Ectodermal cell (in vitro differentiated cells): ENCODE measurements at regions not wholly inside any gene's neighbourhood (a gene's known extent, or its start where the extent isn't known, plus 50 kb on each side); places are given as distances from the start of the nearest gene placed in this dataset.
A peak's percentile ranks its signal among the peaks of the same experiment; 100 is the strongest.

Experiments
- H3K27ac ChIP-seq: 2 replicates; pipeline ENCODE4 v1.7.0; 2013; ENCODE audit warnings: mild to moderate bottlenecking, low read depth, low read length; ENCODE audit not compliant: insufficient read depth, poor library complexity, severe bottlenecking
- H3K27me3 ChIP-seq: 2 replicates; pipeline ENCODE4 v1.7.0; 2013; ENCODE audit warnings: mild to moderate bottlenecking, low read length; ENCODE audit not compliant: insufficient read depth, control insufficient read depth, poor library complexity, severe bottlenecking
- H3K36me3 ChIP-seq: one replicate; pipeline ENCODE4 v1.7.0; 2013; ENCODE audit warnings: low read length; ENCODE audit not compliant: control insufficient read depth, insufficient read depth
- H3K4me1 ChIP-seq: one replicate; pipeline ENCODE4 v1.7.0; 2013; ENCODE audit warnings: low read length; ENCODE audit not compliant: control insufficient read depth, insufficient read depth
- H3K4me3 ChIP-seq: 2 replicates; pipeline ENCODE4 v1.7.0; 2013; ENCODE audit warnings: low read depth, low read length, control low read depth; ENCODE audit not compliant: insufficient read depth
- H3K9me3 ChIP-seq: 2 replicates; pipeline ENCODE4 v1.7.0; 2013; ENCODE audit warnings: mild to moderate bottlenecking, low read length, moderate library complexity; ENCODE audit not compliant: control insufficient read depth
- WGBS, 2 experiments: methylation state at CpG; one replicate each; pipeline ENCODE4 v1.1.7; 2013; ENCODE audit warnings: missing lambda C conversion rate in 2 of 2; 5-methylcytosine and 5-hydroxymethylcytosine counted together

DNA sequence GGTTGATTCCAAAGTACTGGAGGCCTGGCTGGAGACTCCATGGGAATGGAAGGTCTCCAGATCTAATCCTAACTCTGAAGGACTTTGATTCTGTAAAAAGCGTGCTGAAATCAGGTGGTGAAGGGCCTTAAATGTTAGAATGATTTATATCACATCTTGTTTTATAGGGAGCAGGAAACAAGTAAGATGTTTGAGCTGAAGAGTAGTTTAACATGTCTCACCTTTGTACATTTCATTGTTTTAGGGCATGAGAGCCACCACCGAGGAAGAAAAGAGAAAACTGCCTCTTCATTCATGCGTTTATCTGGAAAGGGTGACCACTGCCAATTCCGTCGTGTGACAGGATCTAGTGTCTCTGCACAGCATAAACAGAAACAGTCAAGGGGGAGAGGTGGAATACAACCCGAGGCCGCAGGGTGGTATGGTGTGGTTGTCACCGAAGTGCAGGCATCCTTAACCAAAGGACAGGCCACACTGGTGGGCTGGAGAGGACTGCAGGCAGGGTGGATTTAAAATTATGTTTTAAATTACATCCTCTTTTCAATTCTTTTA lies 445.3 kb downstream of the SLC4A3 start:
- peaks cover 10% of the 10 kb centered on the region for H3K4me1 ChIP-seq
- WGBS, 2 experiments: 90 to 93% methylated on average over 8 of the region's 8 CpGs
- no peaks in the 10 kb centered on the region for H3K36me3 ChIP-seq
- no peaks in the 10 kb centered on the region for H3K9me3 ChIP-seq
- H3K4me3 ChIP-seq: no peak overlapping the region
- no peaks in the 10 kb centered on the region for H3K27me3 ChIP-seq
- no peak overlapping the region for H3K27ac ChIP-seq

DNA sequence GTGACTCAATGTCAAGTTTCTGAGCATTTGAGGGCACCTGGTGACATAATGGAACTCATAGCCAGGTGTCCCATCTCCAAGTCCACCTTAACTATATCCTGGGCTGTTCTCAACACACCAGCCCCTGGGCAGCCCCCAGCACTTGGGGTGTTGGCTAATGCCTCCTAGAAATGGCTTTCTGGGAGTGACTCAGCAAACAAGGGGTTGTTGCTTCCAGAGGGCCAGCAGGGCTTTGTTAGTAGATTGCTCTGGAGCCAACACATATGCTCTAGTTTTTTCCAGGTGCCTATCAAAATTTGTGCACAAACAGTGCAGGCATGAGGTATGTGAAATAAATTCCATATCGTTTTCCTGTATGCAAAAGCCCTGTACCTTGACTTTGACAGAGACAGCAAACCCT lies 448.4 kb downstream of the SLC4A3 start:
- H3K9me3 ChIP-seq: no peaks in the 10 kb centered on the region
- H3K36me3 ChIP-seq: no peaks in the 10 kb centered on the region
- 81 to 94% methylated on average over 1 of the region's 1 CpG for WGBS, 2 experiments
- no peaks in the 10 kb centered on the region for H3K27me3 ChIP-seq
- peaks cover 17% of the 10 kb centered on the region for H3K4me1 ChIP-seq
- no peak overlapping the region for H3K27ac ChIP-seq
- H3K4me3 ChIP-seq: no peak overlapping the region

DNA sequence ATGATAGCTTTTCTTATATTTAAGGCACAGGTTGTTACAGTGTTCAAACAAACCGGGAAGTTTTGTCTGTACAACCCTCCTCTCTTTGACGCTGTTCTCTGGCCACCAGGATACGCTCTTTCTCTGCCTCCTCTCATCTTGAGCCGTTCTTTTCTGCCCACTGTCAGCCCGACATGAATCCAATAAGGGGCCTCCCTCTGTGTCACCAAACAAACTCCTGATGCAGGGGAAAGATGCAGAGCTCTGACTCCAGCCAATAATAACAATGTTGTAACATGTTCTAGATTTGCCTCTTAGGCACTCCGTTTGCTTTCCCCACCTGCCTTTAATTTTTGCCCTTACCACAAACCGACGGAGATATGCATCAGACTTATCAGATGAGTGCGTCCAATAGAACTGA lies 449.3 kb downstream of the SLC4A3 start:
- Histone ChIP-seq H3K9me3 (no peaks in the 10 kb centered on the region), H3K36me3 (no peaks in the 10 kb centered on the region), H3K4me3 (no peak overlapping the region), H3K27me3 (no peaks in the 10 kb centered on the region), H3K4me1 (peaks cover 24% of the 10 kb centered on the region), H3K27ac (peak overlapping the region; percentile 54)
- 53 to 56% methylated on average over 9 of the region's 9 CpGs for WGBS, 2 experiments

DNA sequence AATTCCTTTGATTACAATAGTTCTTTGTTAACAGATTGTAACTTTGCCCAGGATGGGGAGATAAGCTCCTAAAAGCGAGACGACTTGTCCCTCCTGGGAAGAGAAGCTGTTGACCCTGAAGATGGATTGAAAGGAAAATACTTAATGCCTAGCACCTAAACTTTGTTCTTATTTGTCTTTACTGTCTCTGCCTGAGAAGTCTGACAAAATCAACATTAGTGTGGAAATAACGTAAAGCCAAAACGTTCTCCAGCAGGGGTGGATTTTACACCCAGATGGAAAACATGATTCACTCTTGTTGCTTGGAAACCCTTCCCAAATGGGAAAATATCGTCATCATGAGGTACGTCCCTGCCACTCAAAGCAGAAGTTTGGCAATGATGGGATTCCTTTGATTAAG lies 450.1 kb downstream of the SLC4A3 start:
- Histone ChIP-seq H3K4me1 (peaks cover 25% of the 10 kb centered on the region), H3K27ac (no peak overlapping the region), H3K27me3 (no peaks in the 10 kb centered on the region), H3K36me3 (no peaks in the 10 kb centered on the region), H3K9me3 (no peaks in the 10 kb centered on the region), H3K4me3 (no peak overlapping the region)
- WGBS, 2 experiments: 39 to 41% methylated on average over 6 of the region's 6 CpGs

DNA sequence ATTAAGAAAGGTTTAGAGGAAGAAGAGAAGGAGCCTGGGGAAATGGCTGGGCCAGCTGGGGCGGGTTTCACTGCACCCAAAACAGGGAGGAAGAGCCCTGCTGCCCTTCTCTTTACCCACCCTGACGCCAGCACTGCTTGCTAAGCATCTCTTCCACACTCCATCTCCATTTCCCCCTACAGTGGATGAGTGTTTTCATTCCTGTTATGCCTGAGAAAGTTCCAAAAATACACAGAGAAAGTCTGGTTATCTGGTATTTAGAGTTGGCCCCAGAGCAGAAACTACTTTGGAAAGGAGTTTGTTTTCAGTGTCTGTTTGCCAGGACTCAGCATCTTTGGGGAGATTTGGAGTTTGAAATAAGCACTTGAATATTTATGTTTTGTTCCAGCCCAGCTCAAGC lies 451.0 kb downstream of the SLC4A3 start:
- Histone ChIP-seq H3K27me3 (no peaks in the 10 kb centered on the region), H3K36me3 (no peaks in the 10 kb centered on the region), H3K4me1 (peaks cover 25% of the 10 kb centered on the region), H3K9me3 (no peaks in the 10 kb centered on the region), H3K27ac (no peak overlapping the region), H3K4me3 (no peak overlapping the region)
- 100% methylated on average over 2 of the region's 2 CpGs for WGBS, 2 experiments

DNA sequence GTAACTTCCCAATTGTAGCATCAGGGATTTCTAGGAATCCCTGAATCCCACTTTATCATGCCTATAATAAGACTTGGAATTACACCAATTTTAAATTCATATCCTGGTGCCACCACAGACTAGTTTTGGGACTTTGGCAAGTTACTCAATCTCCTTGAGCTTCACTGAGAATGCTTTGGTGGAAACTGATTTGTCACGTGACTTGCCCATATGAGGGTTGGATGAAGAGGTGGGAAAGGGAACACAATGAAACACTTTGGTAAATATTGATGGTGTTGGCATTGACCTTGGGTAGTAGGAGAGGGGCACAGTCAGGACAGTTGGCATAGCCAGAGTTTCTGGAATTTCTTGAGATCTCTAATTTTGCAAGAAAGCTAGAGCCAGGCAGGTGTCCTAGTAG lies 452.2 kb downstream of the SLC4A3 start:
- Histone ChIP-seq H3K36me3 (no peaks in the 10 kb centered on the region), H3K4me3 (no peak overlapping the region), H3K9me3 (no peaks in the 10 kb centered on the region), H3K27ac (no peak overlapping the region), H3K4me1 (peaks cover 25% of the 10 kb centered on the region), H3K27me3 (no peaks in the 10 kb centered on the region)
- WGBS, 2 experiments: 94% methylated on average over 1 of the region's 1 CpG

DNA sequence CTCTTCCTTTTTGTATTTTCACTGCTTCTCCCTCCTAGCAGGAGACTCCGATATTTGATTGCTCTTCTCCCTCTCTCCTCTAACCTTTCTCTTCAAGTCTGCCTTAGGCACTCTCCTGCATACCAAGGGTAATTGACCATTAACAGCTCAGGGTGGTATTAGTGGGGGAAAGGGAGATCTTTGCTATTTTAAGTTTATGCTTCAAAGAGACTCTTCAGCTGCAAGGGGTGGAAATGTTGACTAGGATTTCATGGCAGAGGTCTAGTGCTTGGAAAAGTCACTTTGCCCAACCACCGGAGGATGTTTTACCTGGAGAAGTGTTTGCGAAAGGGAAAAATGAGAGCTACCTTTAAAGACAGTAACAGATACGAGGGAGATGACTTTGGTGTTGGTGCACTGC lies 453.7 kb downstream of the SLC4A3 start:
- Histone ChIP-seq H3K4me3 (no peak overlapping the region), H3K9me3 (no peaks in the 10 kb centered on the region), H3K4me1 (peaks cover 25% of the 10 kb centered on the region), H3K27me3 (no peaks in the 10 kb centered on the region), H3K27ac (no peak overlapping the region), H3K36me3 (no peaks in the 10 kb centered on the region)
- 88 to 89% methylated on average over 4 of the region's 4 CpGs for WGBS, 2 experiments

DNA sequence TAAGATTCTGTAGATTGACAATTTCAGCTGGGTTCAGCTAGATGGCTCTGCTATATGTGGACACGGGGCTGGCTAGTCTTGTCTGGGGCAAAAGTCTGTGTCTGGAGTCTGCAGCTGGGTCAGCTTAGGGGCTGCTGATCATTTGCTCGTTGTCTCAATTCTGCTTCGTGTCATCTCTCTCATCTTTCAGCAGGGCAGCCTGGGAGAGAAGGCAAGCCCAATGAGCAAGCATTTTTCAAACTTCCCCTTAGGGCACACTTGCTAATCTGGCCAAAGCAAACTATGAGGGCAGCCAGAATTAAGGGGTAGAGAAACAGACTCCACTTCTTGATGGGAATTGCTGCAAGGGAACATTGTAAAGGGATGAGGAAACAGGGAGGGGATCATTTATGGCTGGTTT lies 462.6 kb downstream of the SLC4A3 start:
- Histone ChIP-seq H3K36me3 (no peaks in the 10 kb centered on the region), H3K27ac (no peak overlapping the region), H3K4me3 (no peak overlapping the region), H3K4me1 (peaks cover 9% of the 10 kb centered on the region), H3K27me3 (no peaks in the 10 kb centered on the region), H3K9me3 (no peaks in the 10 kb centered on the region)
- 84 to 87% methylated on average over 3 of the region's 3 CpGs for WGBS, 2 experiments

DNA sequence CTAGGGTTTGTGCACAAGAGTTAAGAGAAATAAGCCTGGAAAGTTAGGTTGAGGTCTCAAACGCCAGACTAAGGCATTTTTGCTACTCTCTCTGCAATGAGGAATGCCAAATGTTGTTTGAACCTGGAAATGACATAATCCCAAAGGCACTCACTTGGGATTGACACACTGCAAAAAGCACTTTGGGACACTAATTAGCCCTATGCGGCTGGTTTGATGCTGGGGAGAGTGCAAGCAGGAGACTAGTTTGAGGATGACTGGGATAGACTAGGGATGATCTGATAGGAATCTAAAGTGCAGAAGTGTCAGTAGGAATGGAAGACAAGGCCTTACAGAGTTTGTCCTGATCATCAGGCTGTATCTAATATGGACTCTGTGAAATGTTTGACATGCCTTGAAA lies 469.0 kb downstream of the SLC4A3 start:
- Histone ChIP-seq H3K27me3 (no peaks in the 10 kb centered on the region), H3K4me3 (no peak overlapping the region), H3K36me3 (no peaks in the 10 kb centered on the region), H3K9me3 (no peaks in the 10 kb centered on the region), H3K4me1 (peaks cover 9% of the 10 kb centered on the region), H3K27ac (no peak overlapping the region)
- 66% methylated on average over 2 of the region's 2 CpGs for WGBS, 2 experiments

DNA sequence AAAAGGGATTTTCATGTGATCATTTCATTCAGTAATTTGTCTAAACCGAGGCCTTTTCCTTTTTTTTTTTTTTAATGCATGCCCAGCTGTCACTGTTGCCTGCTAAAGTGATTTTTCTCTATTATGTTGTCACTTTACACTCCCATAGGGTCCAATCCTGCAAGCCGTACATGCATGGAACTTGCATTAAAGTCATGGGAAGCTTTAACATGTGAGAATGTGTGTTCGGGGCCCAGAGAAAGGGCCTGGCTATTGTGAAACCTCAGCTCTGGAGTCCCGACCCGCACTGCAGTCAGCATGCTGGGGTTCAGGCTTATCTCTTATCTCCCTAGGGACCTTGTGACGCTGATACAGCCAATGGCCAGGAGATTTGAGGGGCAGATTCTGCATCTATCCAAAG lies 474.6 kb downstream of the SLC4A3 start:
- Histone ChIP-seq H3K27ac (no peak overlapping the region), H3K27me3 (no peaks in the 10 kb centered on the region), H3K4me3 (no peak overlapping the region), H3K4me1 (no peaks in the 10 kb centered on the region), H3K9me3 (no peaks in the 10 kb centered on the region), H3K36me3 (no peaks in the 10 kb centered on the region)
- 90 to 92% methylated on average over 6 of the region's 6 CpGs for WGBS, 2 experiments

DNA sequence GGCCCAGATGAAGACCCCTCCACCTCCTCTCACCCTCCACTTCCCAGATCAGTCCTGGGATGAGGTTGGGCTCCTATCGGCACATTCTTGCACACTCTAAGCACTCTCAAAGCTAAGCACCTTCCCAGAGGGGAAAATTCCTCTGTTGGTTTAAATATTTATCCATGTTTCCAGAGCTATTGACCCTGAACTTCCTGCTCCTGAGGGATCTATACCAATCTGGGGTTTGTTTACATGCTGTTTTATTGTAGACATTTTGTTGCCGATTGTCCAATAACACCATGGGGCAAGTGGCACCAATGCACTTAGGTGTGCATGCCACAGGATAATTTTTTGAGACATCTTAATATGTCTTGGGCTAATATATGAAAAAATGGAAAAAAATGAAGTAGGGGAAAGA lies 476.2 kb downstream of the SLC4A3 start:
- Histone ChIP-seq H3K4me3 (no peak overlapping the region), H3K27ac (no peak overlapping the region), H3K27me3 (no peaks in the 10 kb centered on the region), H3K9me3 (no peaks in the 10 kb centered on the region), H3K36me3 (no peaks in the 10 kb centered on the region), H3K4me1 (no peaks in the 10 kb centered on the region)
- 87 to 92% methylated on average over 2 of the region's 2 CpGs for WGBS, 2 experiments
